ENCODE measurements at regions not wholly inside any gene's neighbourhood (a gene's known extent, or its start where the extent isn't known, plus 50 kb on each side); places are given as distances from the start of the nearest gene placed in this dataset.

DNA sequence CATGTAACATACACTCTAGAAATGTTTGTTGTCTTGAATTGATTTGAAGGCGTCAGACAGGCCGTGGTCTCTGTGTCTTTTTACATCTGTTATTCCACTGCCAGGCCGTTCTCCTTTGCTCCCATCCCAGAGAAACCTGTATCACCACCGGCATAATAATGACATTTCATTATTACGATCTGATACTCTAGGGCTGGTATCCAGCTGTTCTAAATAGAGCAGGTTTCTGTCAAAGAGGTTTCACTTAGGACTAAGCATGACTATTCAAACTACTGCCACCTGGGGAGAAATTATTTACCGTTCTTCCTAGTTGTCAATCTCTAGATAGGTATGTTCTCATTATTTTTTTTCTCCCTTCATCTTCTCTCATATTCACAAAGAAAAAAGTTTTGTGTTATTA is 1016.2 kb upstream of the EEF2KMT start:
- in situ Hi-C loops (cut with HindIII; ENCODE audit: low sequenced_read_pairs): no loop called here
- no peak for DNase-seq (ENCODE audit: low spot score)

- no peak for DNase-seq (ENCODE audit: low spot score)
- in situ Hi-C loops (cut with HindIII; ENCODE audit: low sequenced_read_pairs): no loop called here
Observed at GRCh38 chr16:6112700-6113099, 1015.1 kb upstream of the EEF2KMT start.

DNA sequence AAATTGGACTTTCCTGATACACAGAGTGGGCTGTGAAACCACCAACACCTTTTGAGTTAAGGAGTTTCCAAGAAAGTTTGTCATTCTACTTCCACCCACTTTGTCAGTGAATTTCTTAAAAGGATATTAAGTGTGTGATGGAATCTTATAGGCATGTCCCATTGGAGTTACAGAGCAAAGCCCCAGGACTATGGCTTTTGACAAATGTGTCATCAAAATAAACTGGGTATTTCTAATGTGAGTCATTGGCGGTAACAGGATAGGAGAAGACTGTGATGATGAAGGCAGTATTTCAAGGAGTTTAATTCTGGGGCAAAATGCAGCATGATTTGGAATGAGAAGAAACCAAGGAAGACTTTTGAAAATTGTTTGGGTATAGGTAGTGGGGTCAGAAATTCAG is 1013.8 kb upstream of the EEF2KMT start:
- in situ Hi-C loops (cut with HindIII; ENCODE audit: low sequenced_read_pairs): no loop called here
- DNase-seq (ENCODE audit: low spot score): no peak

DNA sequence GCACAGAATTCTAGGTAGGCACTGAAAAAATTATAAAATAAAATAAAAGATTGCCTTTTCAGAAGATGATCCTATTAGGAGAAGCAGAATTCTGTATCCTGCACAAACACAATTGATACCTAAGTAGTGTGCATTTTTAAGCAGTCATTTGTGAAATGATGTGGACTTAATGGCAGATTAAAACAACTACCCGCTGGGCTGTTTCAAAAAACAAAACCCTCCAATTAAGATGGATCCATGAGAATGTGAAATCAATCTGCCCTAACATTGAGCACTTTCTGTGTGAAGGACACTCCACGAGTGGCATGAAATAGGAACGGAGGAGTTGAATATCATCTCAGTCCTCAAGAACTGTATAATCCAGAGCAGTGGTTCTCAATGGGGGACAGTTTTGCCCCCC is 1012.8 kb upstream of the EEF2KMT start:
- in situ Hi-C loops (cut with HindIII; ENCODE audit: low sequenced_read_pairs): no loop called here
- no peak for DNase-seq (ENCODE audit: low spot score)

DNA sequence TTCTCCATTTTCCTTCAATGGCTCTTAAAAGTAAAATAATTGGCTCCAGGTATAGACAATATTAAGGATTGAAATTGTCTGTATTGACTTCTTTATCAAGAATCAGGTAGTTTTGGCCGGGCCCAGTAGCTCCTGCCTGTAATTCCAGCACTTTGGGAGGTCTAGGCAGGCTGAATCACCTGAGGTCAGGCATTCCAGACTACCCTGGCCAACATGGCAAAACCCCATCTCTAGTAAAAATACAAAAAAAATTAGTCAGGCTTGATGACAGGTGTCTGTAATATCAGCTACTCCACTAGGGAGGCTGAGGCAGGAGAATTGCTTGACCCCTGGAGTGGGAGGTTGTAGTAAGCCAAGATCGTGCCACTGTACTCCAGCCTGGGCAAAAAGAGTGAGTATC is 1008.5 kb upstream of the EEF2KMT start:
- in situ Hi-C loops (cut with HindIII; ENCODE audit: low sequenced_read_pairs): no loop called here
- no peak for DNase-seq (ENCODE audit: low spot score)

GRCh38 chr16:6105115-6105514 is 1007.5 kb upstream of the EEF2KMT start:
- in situ Hi-C loops (cut with HindIII; ENCODE audit: low sequenced_read_pairs): no loop called here
- no peak for DNase-seq (ENCODE audit: low spot score)

- in situ Hi-C loops (cut with HindIII; ENCODE audit: low sequenced_read_pairs): no loop called here
- DNase-seq (ENCODE audit: low spot score): no peak
Observed at GRCh38 chr16:6104428-6104827, 1006.8 kb upstream of the EEF2KMT start.

DNA sequence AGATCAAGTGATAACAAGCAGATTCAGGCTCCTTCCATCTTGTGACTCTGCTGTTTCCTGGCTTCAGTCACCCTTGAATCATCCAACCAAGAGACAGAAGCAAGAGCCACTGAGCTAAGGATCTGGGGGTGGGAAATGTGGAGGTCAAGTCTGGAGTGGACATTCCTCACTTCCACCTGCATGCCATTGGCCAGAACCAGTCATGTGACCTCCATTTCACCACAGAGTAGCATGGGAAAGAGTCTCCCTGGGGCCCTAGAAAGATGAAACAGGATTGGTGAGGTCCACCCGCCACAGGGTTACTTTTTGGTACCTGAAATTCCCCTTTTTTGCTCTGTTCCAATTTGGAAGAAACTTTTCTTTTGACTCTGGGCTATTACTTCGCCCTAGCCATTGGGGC is 1006.0 kb upstream of the EEF2KMT start:
- in situ Hi-C loops (cut with HindIII; ENCODE audit: low sequenced_read_pairs): no loop called here
- no peak for DNase-seq (ENCODE audit: low spot score)

- in situ Hi-C loops (cut with HindIII; ENCODE audit: low sequenced_read_pairs): no loop called here
Observed at GRCh38 chr16:6099102-6099501, 1001.5 kb upstream of the EEF2KMT start.

DNA sequence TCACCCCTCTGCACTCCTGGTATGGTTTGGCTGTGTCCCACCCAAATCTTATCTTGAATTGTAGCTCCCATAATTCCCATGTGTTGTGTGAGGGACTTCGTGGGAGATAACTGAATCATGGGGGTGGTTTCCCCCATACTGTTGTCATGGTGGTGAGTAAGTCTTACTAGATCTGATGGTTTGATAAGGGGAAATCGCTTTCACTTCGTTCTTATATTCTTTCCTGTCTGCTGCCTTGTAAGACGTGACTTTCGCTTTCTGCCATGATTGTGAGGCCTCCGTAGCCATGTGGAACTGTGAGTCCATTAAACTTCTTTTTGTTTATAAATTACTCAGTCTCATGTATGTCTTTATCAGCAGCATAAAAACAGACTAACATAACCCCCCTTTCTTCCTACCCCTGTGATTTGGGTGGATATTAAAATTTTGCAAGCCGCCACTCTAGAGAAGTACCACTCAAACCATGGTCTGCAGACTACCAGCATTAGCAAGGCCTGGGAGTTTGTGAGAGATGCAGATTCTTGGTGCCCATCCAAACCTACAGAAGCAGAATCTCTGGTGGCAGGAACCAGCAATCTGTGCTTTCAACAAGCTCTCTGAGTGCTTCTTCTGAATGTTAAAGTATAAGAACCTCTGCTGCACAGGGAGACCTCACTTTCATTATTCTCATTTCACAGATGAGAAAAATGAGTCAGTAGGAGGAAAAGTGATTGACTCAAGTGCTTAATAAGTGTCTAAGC is 999.5 kb upstream of the EEF2KMT start:
- DNase-seq (ENCODE audit: low spot score): peak; percentile 79
- in situ Hi-C loops (cut with HindIII; ENCODE audit: low sequenced_read_pairs): no loop called here

More at GRCh38 chr16:6099102-6099501, 1001.5 kb upstream of the EEF2KMT start:
- no peak for DNase-seq (ENCODE audit: low spot score)

- in situ Hi-C loops (cut with HindIII; ENCODE audit: low sequenced_read_pairs): no loop called here
- DNase-seq (ENCODE audit: low spot score): peak; percentile 40
Observed at GRCh38 chr16:6095414-6095813, 997.8 kb upstream of the EEF2KMT start.

- in situ Hi-C loops (cut with HindIII; ENCODE audit: low sequenced_read_pairs): no loop called here
- DNase-seq (ENCODE audit: low spot score): no peak
Observed at GRCh38 chr16:6091021-6091420, 993.4 kb upstream of the EEF2KMT start.

DNA sequence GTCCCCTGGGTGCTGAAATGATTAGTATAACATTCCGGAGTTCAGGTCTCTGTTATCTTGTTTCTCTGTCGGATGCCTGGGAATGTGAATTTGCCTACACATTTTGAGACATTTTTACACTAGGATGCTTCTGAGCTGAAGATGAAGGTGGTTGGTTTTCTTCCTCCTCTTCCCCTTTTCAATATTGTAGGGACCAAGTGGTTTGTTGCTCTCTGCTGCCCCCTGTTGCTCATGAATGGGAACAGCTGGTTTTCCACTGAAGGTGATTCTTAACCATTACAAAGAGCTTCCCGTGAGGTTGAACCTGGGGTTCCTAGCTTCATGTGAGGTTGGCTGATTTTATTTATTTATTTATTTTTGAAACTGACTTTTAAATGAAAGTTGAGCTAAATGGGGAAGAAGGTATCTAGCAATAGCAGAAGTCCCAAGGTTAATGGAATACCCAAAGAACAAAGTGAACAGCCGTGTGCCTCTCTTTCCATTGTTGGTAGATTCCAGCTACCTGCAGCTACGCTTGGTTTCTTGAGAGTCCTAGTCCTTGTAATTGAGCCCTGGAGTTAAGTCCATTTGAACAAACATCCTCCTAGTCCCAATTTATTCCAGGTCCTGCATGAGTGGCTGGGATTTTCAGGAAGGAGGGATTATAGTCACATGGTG is 983.9 kb upstream of the EEF2KMT start:
- in situ Hi-C loops (cut with HindIII; ENCODE audit: low sequenced_read_pairs): no loop called here
- peak; percentile 86 for DNase-seq (ENCODE audit: low spot score)

- in situ Hi-C loops (cut with HindIII; ENCODE audit: low sequenced_read_pairs): no loop called here
- peak; percentile 82 for DNase-seq (ENCODE audit: low spot score)
Observed at GRCh38 chr16:6076631-6077030, 979.0 kb upstream of the EEF2KMT start.

DNA sequence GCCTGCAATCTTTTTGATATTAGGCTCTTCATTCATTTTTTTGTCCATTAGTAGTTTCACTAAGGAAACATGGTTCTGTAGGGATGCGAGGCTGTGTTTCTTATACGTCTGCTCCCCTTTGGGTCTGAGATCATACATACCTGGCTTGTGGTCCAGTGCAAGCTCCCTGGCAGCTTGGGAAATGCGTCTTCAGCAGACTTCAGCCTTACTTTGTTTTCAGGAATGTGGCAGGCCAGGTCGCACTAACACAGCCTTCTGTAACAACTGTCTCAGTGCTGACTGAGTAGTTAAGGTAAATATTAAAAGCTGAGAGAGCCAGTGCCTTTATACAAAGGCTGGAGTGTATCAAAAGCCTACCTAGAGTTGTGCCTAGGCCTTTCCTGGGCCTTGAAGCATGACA is 970.5 kb upstream of the EEF2KMT start:
- no peak for DNase-seq (ENCODE audit: low spot score)
- in situ Hi-C loops (cut with HindIII; ENCODE audit: low sequenced_read_pairs): no loop called here

DNA sequence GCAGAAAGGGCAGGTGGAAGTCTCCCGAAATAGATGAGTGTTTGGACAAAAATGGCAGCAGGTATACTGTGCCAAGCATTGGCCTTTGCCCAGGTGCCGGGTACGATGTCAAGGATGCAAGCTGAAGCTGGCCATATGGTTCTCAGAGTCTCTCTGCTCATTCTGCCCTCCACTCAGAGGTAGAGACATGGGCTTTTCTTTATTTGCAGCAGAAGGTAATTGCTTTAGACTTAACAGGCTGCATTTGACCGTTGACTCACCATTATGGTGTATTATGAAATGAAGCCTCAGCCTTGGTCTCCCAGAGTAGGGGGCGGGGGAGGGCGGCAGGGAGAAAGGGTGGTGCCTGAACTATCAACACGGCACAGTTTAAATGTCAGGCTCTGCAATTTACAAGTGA is 969.1 kb upstream of the EEF2KMT start:
- in situ Hi-C loops (cut with HindIII; ENCODE audit: low sequenced_read_pairs): no loop called here
- DNase-seq (ENCODE audit: low spot score): peak; percentile 99

- no peak for DNase-seq (ENCODE audit: low spot score)
- in situ Hi-C loops (cut with HindIII; ENCODE audit: low sequenced_read_pairs): no loop called here
Observed at GRCh38 chr16:6063526-6063925, 965.9 kb upstream of the EEF2KMT start.

DNA sequence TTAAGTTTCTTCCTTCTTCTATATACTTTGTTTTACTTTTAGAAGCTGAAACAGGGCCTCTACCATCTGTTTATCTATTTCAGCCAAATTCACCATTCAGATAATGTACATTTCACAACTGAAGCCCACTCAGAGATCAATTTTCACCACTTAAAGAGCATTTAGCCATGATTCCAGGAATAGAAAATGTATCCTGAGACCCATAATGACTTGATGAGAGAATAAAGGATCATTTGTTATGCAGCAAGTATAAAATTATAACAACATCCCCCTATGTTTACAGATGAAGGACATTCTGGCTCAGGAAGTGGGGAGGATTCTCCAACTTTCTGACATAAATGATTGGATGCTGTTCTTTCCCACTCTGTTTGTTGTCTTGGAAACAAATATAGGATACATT is 962.1 kb upstream of the EEF2KMT start:
- in situ Hi-C loops (cut with HindIII; ENCODE audit: low sequenced_read_pairs): no loop called here
- no peak for DNase-seq (ENCODE audit: low spot score)

GRCh38 chr16:6057821-6058220 is 960.2 kb upstream of the EEF2KMT start:
- in situ Hi-C loops (cut with HindIII; ENCODE audit: low sequenced_read_pairs): no loop called here
- DNase-seq (ENCODE audit: low spot score): no peak

DNA sequence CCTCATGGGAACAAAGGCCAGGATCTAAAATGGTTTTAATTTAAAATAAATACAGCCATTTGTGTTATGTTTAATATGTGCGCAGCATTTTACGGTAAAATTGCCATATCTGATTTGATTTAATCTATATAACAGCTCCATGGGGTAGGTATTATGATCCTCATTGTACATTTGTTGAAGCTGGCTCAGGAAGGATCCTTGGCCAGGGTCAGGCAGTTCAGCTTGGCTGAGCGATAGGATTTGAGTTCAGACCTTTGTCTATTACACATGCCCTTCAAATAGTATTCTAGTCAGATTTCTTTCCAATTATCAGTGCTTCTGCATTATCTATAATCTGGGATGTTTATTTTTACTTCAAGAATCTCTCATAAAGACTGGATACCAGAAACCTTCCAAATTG is 950.4 kb upstream of the EEF2KMT start:
- in situ Hi-C loops (cut with HindIII; ENCODE audit: low sequenced_read_pairs): no loop called here
- no peak for DNase-seq (ENCODE audit: low spot score)

GRCh38 chr16:6047325-6047724 is 949.7 kb upstream of the EEF2KMT start:
- peak; percentile 90 for DNase-seq (ENCODE audit: low spot score)
- in situ Hi-C loops (cut with HindIII; ENCODE audit: low sequenced_read_pairs): no loop called here

Measured in G401 (cell line).